Superior temporal gyrus (tissue), 1 donor: ENCODE measurements at regions not wholly inside any gene's neighbourhood (a gene's known extent, or its start where the extent isn't known, plus 50 kb on each side); places are given as distances from the start of the nearest gene placed in this dataset.
"Not testable (repeated sequence)": the region's sequence is repeated elsewhere in the genome, so short reads cannot be mapped to it uniquely, and the experiment has no call there.

ENCODE experiments used
- DNase-seq: peaks from one replicate; pipeline ENCODE4 v3.0.0-alpha.2; 2016; ENCODE audit errors: extremely low spot score

DNA sequence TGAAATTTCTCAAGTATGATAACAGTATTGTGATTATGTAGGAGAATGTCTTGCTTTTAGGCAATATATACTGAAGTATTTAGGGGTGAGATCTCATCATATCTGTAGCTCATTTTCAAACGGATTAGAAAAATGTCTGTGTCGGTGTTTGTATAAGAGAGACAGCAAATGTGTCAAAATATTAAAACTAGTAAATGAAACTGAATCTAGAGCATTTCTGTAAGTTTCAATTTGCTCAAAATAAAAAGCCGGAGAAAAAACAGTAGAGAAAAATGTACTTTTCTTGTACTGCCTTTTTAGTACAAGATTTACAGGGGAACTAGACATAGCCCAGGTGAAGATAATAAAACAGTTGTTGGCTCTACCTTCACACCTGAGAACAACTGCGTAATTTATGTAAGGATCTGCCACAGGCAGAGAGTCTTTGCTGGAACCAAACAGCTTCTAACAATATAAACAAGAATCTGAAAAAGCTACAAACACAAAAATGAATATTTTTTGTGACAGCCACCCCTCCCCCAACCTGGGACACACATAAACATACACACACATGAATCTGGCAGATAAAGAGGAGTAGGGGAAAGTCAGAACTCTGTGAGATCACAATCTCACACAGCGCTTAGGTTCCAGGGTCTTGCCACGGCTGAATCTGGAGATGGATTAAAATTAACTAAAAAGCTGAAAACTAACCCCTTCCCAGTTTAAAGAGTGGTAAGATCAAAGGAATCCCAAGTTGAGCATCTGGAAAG lies 153.3 kb downstream of the AVL9 start:
- DNase-seq = no peak

DNA sequence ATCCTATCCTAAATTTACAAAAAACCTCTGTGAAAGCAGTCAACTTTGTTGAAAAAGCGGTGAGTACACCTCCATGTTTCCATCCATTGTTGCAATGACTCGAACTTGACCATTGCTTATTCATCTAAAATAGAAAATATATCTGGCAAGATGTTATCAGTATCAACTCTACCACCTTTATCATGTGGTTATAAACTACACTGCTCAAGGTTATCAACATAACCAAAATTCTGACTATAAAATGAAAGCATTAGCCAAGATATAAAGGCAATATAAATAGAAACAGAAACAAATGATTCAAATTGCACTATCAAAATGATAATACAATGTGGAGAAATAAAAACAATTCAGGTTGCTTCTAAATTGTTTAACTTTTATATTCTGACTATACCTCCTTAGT lies 150.0 kb downstream of the AVL9 start:
- not testable (repeated sequence) for DNase-seq

DNA sequence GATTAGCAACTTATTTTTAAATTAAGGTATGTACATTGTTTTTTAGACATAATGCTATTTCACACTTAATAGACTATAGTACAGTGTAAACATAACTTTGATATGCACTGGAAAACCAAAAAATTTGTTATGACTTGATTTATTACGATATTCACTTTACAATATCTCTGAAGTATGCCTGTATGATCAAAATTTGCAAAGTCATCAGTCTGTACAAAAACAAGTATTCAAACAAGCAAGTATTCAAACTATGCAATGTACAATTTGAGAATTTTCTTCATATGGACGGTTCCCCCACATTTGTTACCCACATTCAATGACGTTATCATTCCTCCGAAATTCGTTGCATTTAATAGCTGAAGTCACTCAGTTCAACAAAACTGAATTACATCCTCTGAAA lies 147.9 kb downstream of the AVL9 start:
- no peak for DNase-seq

DNA sequence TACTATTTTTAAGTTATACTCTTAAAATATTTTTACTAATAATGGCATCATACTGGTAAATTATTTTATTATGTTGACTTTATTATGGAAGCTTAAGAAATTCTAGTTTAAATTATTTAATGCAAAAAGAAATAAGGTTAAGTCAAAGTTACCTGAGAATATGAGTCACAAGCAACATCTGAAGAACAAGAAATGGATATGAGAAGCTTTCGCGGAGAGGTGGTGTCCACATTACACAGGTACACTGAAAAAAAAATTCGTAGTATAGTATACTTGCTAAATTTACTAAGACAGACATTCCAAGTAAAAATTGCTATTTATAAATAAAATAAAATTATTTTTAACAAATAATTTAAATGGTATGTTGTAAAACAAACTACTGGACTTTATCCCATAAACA lies 143.8 kb downstream of the AVL9 start:
- DNase-seq = no peak

DNA sequence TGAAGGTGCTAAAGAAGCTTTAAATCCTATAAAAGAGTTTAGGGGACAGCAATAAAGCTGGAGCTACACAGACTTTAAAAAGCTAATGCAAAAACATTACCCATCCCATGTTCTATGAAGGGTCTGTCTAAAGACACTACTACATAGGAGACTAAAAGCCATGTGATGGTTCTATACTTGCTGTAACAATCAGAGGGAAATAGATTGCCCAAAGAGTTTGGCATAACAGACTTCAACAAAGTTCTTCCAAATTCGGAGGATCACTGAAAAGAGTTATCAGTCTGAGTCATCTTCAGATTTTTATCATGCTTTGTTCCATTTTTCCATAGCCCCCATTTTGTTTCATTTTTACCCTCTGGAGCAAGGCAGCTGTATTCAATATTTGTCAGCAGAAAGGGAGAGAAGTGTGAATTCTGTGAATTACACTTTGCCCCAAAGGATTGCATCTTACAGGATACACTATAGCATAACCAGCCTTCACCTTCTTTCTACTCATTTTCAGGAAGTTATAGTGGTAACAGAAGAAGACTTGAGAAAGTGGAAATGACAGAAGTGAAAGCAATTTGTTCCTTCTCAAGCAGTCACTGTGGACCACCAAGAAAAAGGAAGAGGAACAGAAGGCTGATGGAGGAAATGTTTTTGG lies 143.3 kb downstream of the AVL9 start:
- not testable (repeated sequence) for DNase-seq
